Smooth muscle cell (in vitro differentiated cells): ENCODE measurements at regions not wholly inside any gene's neighbourhood (a gene's known extent, or its start where the extent isn't known, plus 50 kb on each side); places are given as distances from the start of the nearest gene placed in this dataset.

ENCODE experiments used
- DNase-seq: peaks from one replicate; lab custom pipeline; 2025; ENCODE audit not compliant: unreplicated experiment; lab: John Stamatoyannopoulos, UW
- H2AFZ ChIP-seq: fragments of 200-600 bp; sonication (generic); 2 replicates; pipeline ENCODE4 v1.6.0; 2016; ENCODE audit warnings: antibody characterized with exemption, low read depth, mild to moderate bottlenecking
- H3F3A ChIP-seq: fragments of 200-600 bp; sonication (generic); 2 replicates; pipeline ENCODE4 v1.6.0; 2017; ENCODE audit warnings: antibody characterized with exemption, low read depth
- H3K27ac ChIP-seq: fragments of 200-600 bp; sonication (generic); 2 replicates; pipeline ENCODE4 v1.5.1; 2016; ENCODE audit warnings: low read depth, mild to moderate bottlenecking
- H3K27me3 ChIP-seq: fragments of 200-600 bp; sonication (generic); 2 replicates; pipeline ENCODE4 v1.6.1; 2016; ENCODE audit warnings: low read depth, mild to moderate bottlenecking
- H3K36me3 ChIP-seq: fragments of 200-600 bp; sonication (generic); 2 replicates; pipeline ENCODE4 v1.5.1; 2016; ENCODE audit warnings: low read depth
- H3K4me1 ChIP-seq: fragments of 200-600 bp; sonication (generic); 2 replicates; pipeline ENCODE4 v1.5.1; 2016; ENCODE audit warnings: low read depth
- H3K4me2 ChIP-seq: fragments of 200-600 bp; sonication (generic); 2 replicates; pipeline ENCODE4 v1.6.0; 2016; ENCODE audit warnings: mild to moderate bottlenecking
- H3K4me3 ChIP-seq: fragments of 200-600 bp; sonication (generic); 2 replicates; pipeline ENCODE4 v1.5.1; 2016; ENCODE audit warnings: mild to moderate bottlenecking
- H3K79me2 ChIP-seq: fragments of 200-600 bp; sonication (generic); 2 replicates; pipeline ENCODE4 v1.6.0; 2016; ENCODE audit warnings: low read depth, mild to moderate bottlenecking
- H3K9ac ChIP-seq: fragments of 200-600 bp; sonication (generic); 2 replicates; pipeline ENCODE4 v1.6.0; 2016; ENCODE audit warnings: low read depth
- H3K9me3 ChIP-seq: fragments of 200-600 bp; sonication (generic); replicated peaks from 2 replicates; pipeline ENCODE4 v1.5.1; 2016; ENCODE audit warnings: low read depth
- H4K20me1 ChIP-seq: fragments of 200-600 bp; sonication (generic); 2 replicates; pipeline ENCODE4 v1.6.0; 2016; ENCODE audit warnings: low read depth
- CTCF ChIP-seq: fragments of 200-600 bp; sonication (generic); IDR thresholded peaks from 2 replicates; pipeline ENCODE4 v1.5.1; 2017; ENCODE audit warnings: borderline replicate concordance, mild to moderate bottlenecking, antibody characterized with exemption; ENCODE audit not compliant: insufficient read depth, poor library complexity, severe bottlenecking
- whole genome bisulfite sequencing: methylation state at CpG from one replicate; pipeline ENCODE4 v1.1.7; 2016; ENCODE audit warnings: low lambda C conversion rate; 5-methylcytosine and 5-hydroxymethylcytosine counted together

- Histone ChIP-seq H3K4me3 (no peak overlapping the region), H3K4me1 (no peaks in the 10 kb centered on the region), H3K36me3 (no peaks in the 10 kb centered on the region), H3K27me3 (no peaks in the 10 kb centered on the region), H4K20me1 (no peaks in the 10 kb centered on the region), H3K27ac (no peak overlapping the region), H3K79me2 (no peaks in the 10 kb centered on the region), H3K4me2 (no peak overlapping the region), H3K9ac (no peak overlapping the region), H2AFZ (no peak overlapping the region), H3F3A (no peaks in the 10 kb centered on the region), H3K9me3 (peaks cover 4% of the 10 kb centered on the region)
- TF ChIP-seq CTCF = no peak
- 72% methylated on average over 4 of the region's 4 CpGs for WGBS
- DNase-seq = no peak
These were observed 539.1 kb downstream of the TFAP2A start for GRCh38 chr6:9875605-9876353.

- H3K4me3 ChIP-seq = no peak overlapping the region
- no peaks in the 10 kb centered on the region for H3K27me3 ChIP-seq
- no peaks in the 10 kb centered on the region for H3K9me3 ChIP-seq
- H3K4me2 ChIP-seq = no peak overlapping the region
- H3K79me2 ChIP-seq = no peaks in the 10 kb centered on the region
- TF ChIP-seq CTCF = no peak
- no peaks in the 10 kb centered on the region for H4K20me1 ChIP-seq
- H3K36me3 ChIP-seq = no peaks in the 10 kb centered on the region
- H3F3A ChIP-seq = no peaks in the 10 kb centered on the region
- no peak overlapping the region for H3K27ac ChIP-seq
- no peak for DNase-seq
- H3K4me1 ChIP-seq = no peaks in the 10 kb centered on the region
- whole genome bisulfite sequencing = 93% methylated on average over 2 of the region's 2 CpGs
- no peak overlapping the region for H2AFZ ChIP-seq
- no peak overlapping the region for H3K9ac ChIP-seq
These were observed 552.2 kb downstream of the TFAP2A start for GRCh38 chr6:9862603-9863167.

- no peaks in the 10 kb centered on the region for H3K27me3 ChIP-seq
- H3K9ac ChIP-seq = no peak overlapping the region
- no peak for DNase-seq
- H3K9me3 ChIP-seq = peaks cover 13% of the 10 kb centered on the region
- H2AFZ ChIP-seq = no peak overlapping the region
- WGBS = 63% methylated on average over 9 of the region's 9 CpGs
- no peaks in the 10 kb centered on the region for H3K4me1 ChIP-seq
- no peaks in the 10 kb centered on the region for H4K20me1 ChIP-seq
- no peaks in the 10 kb centered on the region for H3K79me2 ChIP-seq
- H3K36me3 ChIP-seq = no peaks in the 10 kb centered on the region
- H3K4me3 ChIP-seq = no peak overlapping the region
- H3K4me2 ChIP-seq = no peak overlapping the region
- H3F3A ChIP-seq = no peaks in the 10 kb centered on the region
- TF ChIP-seq CTCF = no peak
- no peak overlapping the region for H3K27ac ChIP-seq
These were observed 563.1 kb downstream of the TFAP2A start for GRCh38 chr6:9851541-9852380.
